ENCODE measurements at regions not wholly inside any gene's neighbourhood (a gene's known extent, or its start where the extent isn't known, plus 50 kb on each side); places are given as distances from the start of the nearest gene placed in this dataset.

DNA sequence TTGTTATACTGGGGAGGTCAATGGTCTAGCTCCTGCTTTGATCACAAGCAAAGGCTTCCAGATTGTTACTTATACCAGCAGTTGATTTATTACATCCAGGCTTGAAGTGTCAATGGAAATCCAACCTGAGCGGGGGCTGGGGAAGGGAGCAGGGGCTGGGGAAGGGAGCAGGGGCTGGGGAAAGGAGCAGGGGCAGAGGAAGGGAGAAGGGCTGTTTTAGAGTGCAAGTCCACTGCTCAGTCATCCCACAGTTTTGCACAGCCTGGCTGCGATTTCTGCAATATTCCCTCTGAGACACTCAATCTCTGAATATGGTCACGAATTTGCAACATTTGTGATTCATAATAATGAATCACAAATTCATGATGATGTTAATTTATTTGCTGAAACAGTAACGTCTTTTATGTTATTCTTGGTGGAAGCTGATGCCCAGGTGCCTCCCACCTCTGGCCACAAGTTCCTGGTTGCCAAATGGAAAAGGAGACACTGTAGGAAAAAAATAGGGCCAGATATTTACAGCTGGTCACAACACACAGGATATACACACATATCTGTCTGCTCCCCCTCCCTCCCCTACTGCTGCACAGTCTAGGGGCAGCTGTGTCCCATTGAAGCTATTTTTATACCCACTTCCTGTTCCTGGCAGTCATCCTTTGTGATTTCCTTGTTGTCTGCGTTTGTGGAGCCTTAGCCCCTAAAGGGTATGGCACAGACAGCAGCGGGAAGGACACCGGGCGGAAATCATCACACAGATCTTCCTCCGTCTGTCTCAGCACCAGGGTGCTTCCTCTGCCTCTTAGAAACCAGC lies 325.1 kb downstream of the GADD45G start:
- POLR2A ChIA-PET (ENCODE audit: low non-redundant PET), result no interaction called here
- Histone ChIP-seq H3K4me3 (ENCODE audit: low read depth, low read length, poor library complexity, severe bottlenecking) (no peak overlapping the region), H3K27me3 (replicated peaks; ENCODE audit: insufficient read depth, low read depth, low read length, poor library complexity) (no peaks in the 10 kb centered on the region), H3K27ac (ENCODE audit: low read depth, low read length, poor library complexity, severe bottlenecking) (no peak overlapping the region), H3K9me3 (ENCODE audit: low read depth, low read length, poor library complexity, severe bottlenecking) (no peaks in the 10 kb centered on the region), H3K4me1 (ENCODE audit: insufficient read depth, low read length, poor library complexity, severe bottlenecking) (no peaks in the 10 kb centered on the region), H3K36me3 (ENCODE audit: insufficient read depth, low read length, poor library complexity, severe bottlenecking) (no peaks in the 10 kb centered on the region)
- CTCF ChIA-PET, result no interaction called here
- intact Hi-C loops (cut with micrococcal nuclease; ENCODE audit: unreplicated experiment), result loop anchor here (10.0 kb wide), 1 partner anchor 325 kb away; the partner anchor contains the start of gene GADD45G
- no TSS peak for BruUV-seq (replicated peaks)
- TF ChIP-seq, protein P1, sequence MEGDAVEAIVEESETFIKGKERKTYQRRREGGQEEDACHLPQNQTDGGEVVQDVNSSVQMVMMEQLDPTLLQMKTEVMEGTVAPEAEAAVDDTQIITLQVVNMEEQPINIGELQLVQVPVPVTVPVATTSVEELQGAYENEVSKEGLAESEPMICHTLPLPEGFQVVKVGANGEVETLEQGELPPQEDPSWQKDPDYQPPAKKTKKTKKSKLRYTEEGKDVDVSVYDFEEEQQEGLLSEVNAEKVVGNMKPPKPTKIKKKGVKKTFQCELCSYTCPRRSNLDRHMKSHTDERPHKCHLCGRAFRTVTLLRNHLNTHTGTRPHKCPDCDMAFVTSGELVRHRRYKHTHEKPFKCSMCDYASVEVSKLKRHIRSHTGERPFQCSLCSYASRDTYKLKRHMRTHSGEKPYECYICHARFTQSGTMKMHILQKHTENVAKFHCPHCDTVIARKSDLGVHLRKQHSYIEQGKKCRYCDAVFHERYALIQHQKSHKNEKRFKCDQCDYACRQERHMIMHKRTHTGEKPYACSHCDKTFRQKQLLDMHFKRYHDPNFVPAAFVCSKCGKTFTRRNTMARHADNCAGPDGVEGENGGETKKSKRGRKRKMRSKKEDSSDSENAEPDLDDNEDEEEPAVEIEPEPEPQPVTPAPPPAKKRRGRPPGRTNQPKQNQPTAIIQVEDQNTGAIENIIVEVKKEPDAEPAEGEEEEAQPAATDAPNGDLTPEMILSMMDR (conservative IDR thresholded peaks at IDR 0.05; ENCODE audit: low read depth, low read length), result no peak
- no peak for TF ChIP-seq EZH2 (IDR thresholded peaks at IDR 0.05; ENCODE audit: borderline replicate concordance, low read depth, low read length, poor library complexity, severe bottlenecking)
- DNase-seq (ENCODE audit: low spot score), result peak; percentile 62

DNA sequence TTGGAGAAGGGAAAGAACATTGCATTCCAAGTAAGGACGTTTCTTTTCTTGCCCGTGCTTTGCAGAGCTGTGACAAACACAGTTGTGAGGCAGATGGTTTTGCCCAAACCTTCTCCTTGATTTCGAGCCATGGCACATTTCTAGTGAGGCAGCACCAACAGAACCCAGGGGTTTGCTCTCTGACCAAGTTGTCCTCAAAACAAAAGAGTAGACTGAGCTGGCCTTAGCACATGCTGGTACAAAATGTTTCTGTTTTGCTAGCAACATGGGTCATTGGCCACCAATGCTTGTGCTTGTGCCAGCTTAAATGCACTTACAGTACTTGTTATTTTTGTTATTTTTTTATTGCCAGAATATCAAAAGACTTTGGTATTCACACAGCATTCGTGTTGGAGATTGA lies 328.8 kb downstream of the GADD45G start:
- Histone ChIP-seq H3K36me3 (ENCODE audit: insufficient read depth, low read length, poor library complexity, severe bottlenecking) (no peaks in the 10 kb centered on the region), H3K9me3 (ENCODE audit: low read depth, low read length, poor library complexity, severe bottlenecking) (no peaks in the 10 kb centered on the region), H3K27me3 (replicated peaks; ENCODE audit: insufficient read depth, low read depth, low read length, poor library complexity) (peaks cover 6% of the 10 kb centered on the region), H3K4me3 (ENCODE audit: low read depth, low read length, poor library complexity, severe bottlenecking) (no peak overlapping the region), H3K4me1 (ENCODE audit: insufficient read depth, low read length, poor library complexity, severe bottlenecking) (no peaks in the 10 kb centered on the region), H3K27ac (ENCODE audit: low read depth, low read length, poor library complexity, severe bottlenecking) (no peak overlapping the region)
- BruUV-seq (replicated peaks), result no TSS peak
- ChIA-PET POLR2A (ENCODE audit: low non-redundant PET) (no interaction called here), CTCF (no interaction called here)
- no peak for DNase-seq (ENCODE audit: low spot score)
- intact Hi-C loops (cut with micrococcal nuclease; ENCODE audit: unreplicated experiment), result no loop called here
- TF ChIP-seq EZH2 (IDR thresholded peaks at IDR 0.05; ENCODE audit: borderline replicate concordance, low read depth, low read length, poor library complexity, severe bottlenecking), result no peak

DNA sequence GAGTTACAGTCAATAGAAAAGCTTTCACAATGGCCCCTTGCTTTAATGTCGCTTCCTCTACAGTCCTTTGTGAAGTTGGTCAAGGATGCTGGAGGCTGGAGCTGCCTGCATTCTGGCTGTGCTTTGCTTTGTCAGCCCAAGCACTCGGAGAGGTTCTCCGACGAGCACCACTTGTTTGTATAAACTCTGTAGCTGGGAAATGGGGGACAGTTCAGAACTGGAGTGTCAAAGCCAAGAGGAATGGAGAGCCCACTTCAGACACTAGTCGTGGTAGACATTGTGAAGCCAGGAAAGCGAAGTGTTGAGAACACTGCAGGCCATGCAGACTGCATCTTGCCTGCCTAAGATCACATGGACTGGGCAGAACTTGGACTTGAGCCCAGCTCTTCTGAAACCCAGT lies 330.3 kb downstream of the GADD45G start:
- no TSS peak for BruUV-seq (replicated peaks)
- Histone ChIP-seq H3K36me3 (ENCODE audit: insufficient read depth, low read length, poor library complexity, severe bottlenecking) (no peaks in the 10 kb centered on the region), H3K27me3 (replicated peaks; ENCODE audit: insufficient read depth, low read depth, low read length, poor library complexity) (peaks cover 6% of the 10 kb centered on the region), H3K4me3 (ENCODE audit: low read depth, low read length, poor library complexity, severe bottlenecking) (no peak overlapping the region), H3K9me3 (ENCODE audit: low read depth, low read length, poor library complexity, severe bottlenecking) (no peaks in the 10 kb centered on the region), H3K4me1 (ENCODE audit: insufficient read depth, low read length, poor library complexity, severe bottlenecking) (no peaks in the 10 kb centered on the region), H3K27ac (ENCODE audit: low read depth, low read length, poor library complexity, severe bottlenecking) (no peak overlapping the region)
- intact Hi-C loops (cut with micrococcal nuclease; ENCODE audit: unreplicated experiment), result no loop called here
- TF ChIP-seq, protein P1 (conservative IDR thresholded peaks at IDR 0.05; ENCODE audit: low read depth, low read length), result no peak
- TF ChIP-seq EZH2 (IDR thresholded peaks at IDR 0.05; ENCODE audit: borderline replicate concordance, low read depth, low read length, poor library complexity, severe bottlenecking), result no peak
- DNase-seq (ENCODE audit: low spot score), result no peak
- ChIA-PET CTCF (no interaction called here), POLR2A (ENCODE audit: low non-redundant PET) (no interaction called here)

GRCh38 chr9:89935801-89936200 lies 331.0 kb downstream of the GADD45G start:
- no peak overlapping the region for H3K27ac ChIP-seq (ENCODE audit: low read depth, low read length, poor library complexity, severe bottlenecking)
- H3K9me3 ChIP-seq (ENCODE audit: low read depth, low read length, poor library complexity, severe bottlenecking), result no peaks in the 10 kb centered on the region
- ChIA-PET POLR2A (ENCODE audit: low non-redundant PET) (no interaction called here), CTCF (no interaction called here)
- intact Hi-C loops (cut with micrococcal nuclease; ENCODE audit: unreplicated experiment), result no loop called here
- H3K27me3 ChIP-seq (replicated peaks; ENCODE audit: insufficient read depth, low read depth, low read length, poor library complexity), result peaks cover 6% of the 10 kb centered on the region
- H3K4me1 ChIP-seq (ENCODE audit: insufficient read depth, low read length, poor library complexity, severe bottlenecking), result no peaks in the 10 kb centered on the region
- H3K36me3 ChIP-seq (ENCODE audit: insufficient read depth, low read length, poor library complexity, severe bottlenecking), result no peaks in the 10 kb centered on the region
- no peak for DNase-seq (ENCODE audit: low spot score)
- TF ChIP-seq EZH2 (IDR thresholded peaks at IDR 0.05; ENCODE audit: borderline replicate concordance, low read depth, low read length, poor library complexity, severe bottlenecking), result no peak
- TF ChIP-seq, protein P1 (conservative IDR thresholded peaks at IDR 0.05; ENCODE audit: low read depth, low read length), result no peak
- no TSS peak for BruUV-seq (replicated peaks)
- no peak overlapping the region for H3K4me3 ChIP-seq (ENCODE audit: low read depth, low read length, poor library complexity, severe bottlenecking)
